ENCODE measurements at regions not wholly inside any gene's neighbourhood (a gene's known extent, or its start where the extent isn't known, plus 50 kb on each side); places are given as distances from the start of the nearest gene placed in this dataset.

DNA sequence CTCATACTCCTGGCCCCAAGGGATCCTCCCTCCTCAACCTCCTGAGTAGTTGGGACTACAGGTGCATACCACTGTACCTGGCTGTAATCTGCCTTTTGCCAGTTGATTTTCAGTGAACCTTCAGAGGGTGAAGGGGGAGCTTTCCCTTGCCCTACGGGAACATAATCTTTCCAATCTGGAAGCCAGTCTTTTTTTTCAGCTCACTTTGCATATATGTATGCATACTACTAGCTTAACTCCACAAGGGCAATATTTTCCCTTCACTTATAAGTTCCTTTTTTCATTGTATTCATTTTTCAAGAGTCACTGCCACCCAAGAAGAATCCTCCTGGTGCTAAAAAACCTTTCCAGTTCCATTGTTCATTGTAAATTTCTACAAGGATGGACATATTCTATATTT is 53.4 kb upstream of the GCM1 start:
- Histone ChIP-seq H3K36me3 (ENCODE audit: low read depth, low read length) (no peaks in the 10 kb centered on the region), H3K9me2 (replicated peaks; ENCODE audit: low read length) (no peaks in the 10 kb centered on the region), H3K4me2 (ENCODE audit: low read length) (no peak overlapping the region), H3K9me3 (ENCODE audit: low read length) (no peaks in the 10 kb centered on the region), H3K4me1 (ENCODE audit: insufficient read depth, low read length) (no peaks in the 10 kb centered on the region), H3K79me2 (ENCODE audit: low read length) (no peaks in the 10 kb centered on the region), H3K4me3 (ENCODE audit: low read length) (no peak overlapping the region), H4K20me1 (ENCODE audit: low read length) (no peaks in the 10 kb centered on the region), H2AFZ (ENCODE audit: low read length) (no peak overlapping the region), H3F3A (ENCODE audit: low read length, unreplicated experiment) (no peaks in the 10 kb centered on the region), H3K27ac (ENCODE audit: low read length) (no peak overlapping the region), H3K9ac (ENCODE audit: low read length) (no peak overlapping the region), H3K27me3 (ENCODE audit: low read length) (no peaks in the 10 kb centered on the region)
- no TSS peak for BruUV-seq (replicated peaks)
- DNase-seq (no peak), ATAC-seq (no peak)
- CTCF ChIA-PET = no interaction called here
- intact Hi-C loops (cut with micrococcal nuclease) = no loop called here
- TF ChIP-seq CTCF (conservative IDR thresholded peaks at IDR 0.05; ENCODE audit: low read depth, low read length) (no peak), EZH2 (IDR thresholded peaks at IDR 0.05; ENCODE audit: low read length, unreplicated experiment) (no peak), EZH2phosphoT487 (IDR thresholded peaks at IDR 0.05; ENCODE audit: borderline replicate concordance, low read length) (no peak)
- POLR2A ChIA-PET (ENCODE audit: unreplicated experiment) = no interaction called here

- H3K9me3 ChIP-seq (ENCODE audit: low read length) = no peaks in the 10 kb centered on the region
- no peaks in the 10 kb centered on the region for H3K79me2 ChIP-seq (ENCODE audit: low read length)
- no peaks in the 10 kb centered on the region for H4K20me1 ChIP-seq (ENCODE audit: low read length)
- no peak overlapping the region for H3K4me3 ChIP-seq (ENCODE audit: low read length)
- no peak for TF ChIP-seq EZH2phosphoT487 (IDR thresholded peaks at IDR 0.05; ENCODE audit: borderline replicate concordance, low read length)
- no peak for TF ChIP-seq EZH2 (IDR thresholded peaks at IDR 0.05; ENCODE audit: low read length, unreplicated experiment)
- ChIA-PET CTCF (no interaction called here), POLR2A (ENCODE audit: unreplicated experiment) (no interaction called here)
- no peaks in the 10 kb centered on the region for H3K36me3 ChIP-seq (ENCODE audit: low read depth, low read length)
- no peak for DNase-seq
- no peak overlapping the region for H3K27ac ChIP-seq (ENCODE audit: low read length)
- no TSS peak for BruUV-seq (replicated peaks)
- intact Hi-C loops (cut with micrococcal nuclease) = no loop called here
- ATAC-seq = no peak
- H3K4me2 ChIP-seq (ENCODE audit: low read length) = no peak overlapping the region
- no peaks in the 10 kb centered on the region for H3K4me1 ChIP-seq (ENCODE audit: insufficient read depth, low read length)
- no peaks in the 10 kb centered on the region for H3K9me2 ChIP-seq (replicated peaks; ENCODE audit: low read length)
- H3F3A ChIP-seq (ENCODE audit: low read length, unreplicated experiment) = no peaks in the 10 kb centered on the region
- no peaks in the 10 kb centered on the region for H3K27me3 ChIP-seq (ENCODE audit: low read length)
- H3K9ac ChIP-seq (ENCODE audit: low read length) = no peak overlapping the region
- H2AFZ ChIP-seq (ENCODE audit: low read length) = no peak overlapping the region
Measured at GRCh38 chr6:53201270-53201669, 52.6 kb upstream of the GCM1 start.

GRCh38 chr6:53199765-53200164 is 51.1 kb upstream of the GCM1 start:
- Histone ChIP-seq H3K9me2 (replicated peaks; ENCODE audit: low read length) (no peaks in the 10 kb centered on the region), H3K79me2 (ENCODE audit: low read length) (no peaks in the 10 kb centered on the region), H3K27me3 (ENCODE audit: low read length) (no peaks in the 10 kb centered on the region), H4K20me1 (ENCODE audit: low read length) (no peaks in the 10 kb centered on the region), H3K9ac (ENCODE audit: low read length) (no peak overlapping the region), H3K9me3 (ENCODE audit: low read length) (no peaks in the 10 kb centered on the region), H3F3A (ENCODE audit: low read length, unreplicated experiment) (no peaks in the 10 kb centered on the region), H2AFZ (ENCODE audit: low read length) (no peak overlapping the region), H3K4me2 (ENCODE audit: low read length) (no peak overlapping the region), H3K4me3 (ENCODE audit: low read length) (no peak overlapping the region), H3K36me3 (ENCODE audit: low read depth, low read length) (no peaks in the 10 kb centered on the region), H3K27ac (ENCODE audit: low read length) (no peak overlapping the region), H3K4me1 (ENCODE audit: insufficient read depth, low read length) (no peaks in the 10 kb centered on the region)
- ATAC-seq (no peak), DNase-seq (no peak)
- CTCF ChIA-PET = no interaction called here
- intact Hi-C loops (cut with micrococcal nuclease) = no loop called here
- POLR2A ChIA-PET (ENCODE audit: unreplicated experiment) = no interaction called here
- BruUV-seq (replicated peaks) = no TSS peak
- TF ChIP-seq EZH2 (IDR thresholded peaks at IDR 0.05; ENCODE audit: low read length, unreplicated experiment) (no peak), EZH2phosphoT487 (IDR thresholded peaks at IDR 0.05; ENCODE audit: borderline replicate concordance, low read length) (no peak), CTCF (conservative IDR thresholded peaks at IDR 0.05; ENCODE audit: low read depth, low read length) (no peak)

Data from PC-3 (cell line).